Endothelial cell of umbilical vein (primary cell): ENCODE measurements at regions not wholly inside any gene's neighbourhood (a gene's known extent, or its start where the extent isn't known, plus 50 kb on each side); places are given as distances from the start of the nearest gene placed in this dataset.

Source experiments
- BruUV-seq: library from RNA; stranded (reverse); fragments of 400-500 nt; replicated peaks from 2 replicates; lab custom pipeline; 2021; lab: Mats Ljungman, UMichigan
- CTCF ChIA-PET: fragments of 300-600, 350-600 bp; sonication (Branson Sonifier 250); formaldehyde crosslinking; loops from one replicate; lab custom pipeline; 2021; ENCODE audit warnings: antibody characterized with exemption, inconsistent platforms; lab: Charles Lee
- POLR2A ChIA-PET: fragments of 300-600, 350-600 bp; sonication (Branson Sonifier 250); formaldehyde crosslinking; loops from one replicate; lab custom pipeline; 2021; ENCODE audit warnings: antibody characterized with exemption, inconsistent platforms; lab: Charles Lee
- DNase-seq: peaks from one replicate; pipeline ENCODE4 v3.0.0-alpha.2; 2011; ENCODE audit warnings: low read depth, low spot score
- FAIRE-seq: peaks from 2 replicates; lab custom pipeline; 2011; peaks lifted over from hg19 to GRCh38; lab: Jason Lieb, UNC
- H2AFZ ChIP-seq: 2 replicates; pipeline ENCODE4 v1.6.0; 2012; ENCODE audit warnings: low read depth, low read length, control low read depth, inconsistent platforms
- H3K27ac ChIP-seq: 2 replicates; pipeline ENCODE4 v1.5.1; 2011; ENCODE audit warnings: low read depth, mild to moderate bottlenecking, control low read depth, low read length, moderate library complexity; ENCODE audit not compliant: insufficient read depth
- H3K27me3 ChIP-seq, 2 experiments: 2 replicates each; pipeline versions ENCODE4 v1.6.0 to v1.6.1; 2011; ENCODE audit warnings: low read length in 2 of 2, mixed read lengths in 1 of 2; ENCODE audit not compliant: control insufficient read depth in 2 of 2, insufficient read depth in 2 of 2
- H3K36me3 ChIP-seq, 2 experiments: 2 replicates in 1 of 2; 3 replicates in 1 of 2; pipeline ENCODE4 v1.5.1; 2011; ENCODE audit warnings: low read length in 2 of 2, mild to moderate bottlenecking in 1 of 2, moderate library complexity in 1 of 2; ENCODE audit not compliant: control insufficient read depth in 2 of 2, insufficient read depth in 2 of 2; ENCODE audit errors: extremely low read depth in 1 of 2
- H3K4me1 ChIP-seq: 3 replicates; pipeline ENCODE4 v1.5.1; 2011; ENCODE audit warnings: mild to moderate bottlenecking, low read length; ENCODE audit not compliant: control insufficient read depth, insufficient read depth; ENCODE audit errors: extremely low read depth
- H3K4me2 ChIP-seq: 2 replicates; pipeline ENCODE4 v1.6.1; 2011; ENCODE audit warnings: low read length, control low read depth, mixed read lengths; ENCODE audit not compliant: insufficient read depth
- H3K4me3 ChIP-seq, 3 experiments: fragments of 200-600 bp in 1 of 3; sonication (generic), shearing (Covaris generic) in 1 of 3; replicated peaks in 1 of 3; 2 replicates each; pipeline ENCODE4 v1.5.1; 2011 to 2016; ENCODE audit warnings: control low read depth in 3 of 3, low read length in 3 of 3, mild to moderate bottlenecking in 2 of 3, inconsistent platforms in 1 of 3, low read depth in 1 of 3, moderate library complexity in 1 of 3; ENCODE audit not compliant: insufficient read depth in 1 of 3
- H3K79me2 ChIP-seq: 2 replicates; pipeline ENCODE4 v1.6.0; 2012; ENCODE audit warnings: low read length, inconsistent platforms; ENCODE audit not compliant: control insufficient read depth, insufficient read depth
- H3K9ac ChIP-seq: replicated peaks from 2 replicates; pipeline ENCODE3; 2011; ENCODE audit warnings: low read length, control low read depth; ENCODE audit not compliant: insufficient read depth; ENCODE audit errors: extremely low read depth
- H3K9me1 ChIP-seq: replicated peaks from 3 replicates; pipeline ENCODE4 v1.6.0; 2011; ENCODE audit warnings: mild to moderate bottlenecking, low read length; ENCODE audit not compliant: control insufficient read depth, insufficient read depth; ENCODE audit errors: extremely low read depth
- H3K9me3 ChIP-seq: replicated peaks from 2 replicates; pipeline ENCODE4 v1.5.1; 2012; ENCODE audit warnings: low read length, inconsistent platforms; ENCODE audit not compliant: control insufficient read depth, insufficient read depth
- H4K20me1 ChIP-seq: replicated peaks from 2 replicates; pipeline ENCODE3; 2011; ENCODE audit warnings: mild to moderate bottlenecking, low read length; ENCODE audit not compliant: control insufficient read depth, insufficient read depth; ENCODE audit errors: extremely low read depth
- EZH2 ChIP-seq: IDR thresholded peaks from 2 replicates; pipeline ENCODE4 v1.6.1; 2012; ENCODE audit warnings: borderline replicate concordance, low read depth, mild to moderate bottlenecking, moderate library complexity, low read length, inconsistent platforms; ENCODE audit not compliant: severe bottlenecking
- FOS ChIP-seq: IDR thresholded peaks from 2 replicates; pipeline ENCODE4 v1.6.1; 2011; ENCODE audit warnings: mild to moderate bottlenecking, low read length, moderate library complexity, borderline replicate concordance; ENCODE audit not compliant: insufficient read depth
- GATA2 ChIP-seq: IDR thresholded peaks from 2 replicates; pipeline ENCODE4 v1.7.0; 2011; ENCODE audit warnings: low read depth, mild to moderate bottlenecking, moderate library complexity, mixed read lengths, low read length; ENCODE audit not compliant: insufficient read length, insufficient read depth
- JUN ChIP-seq: IDR thresholded peaks from 2 replicates; pipeline ENCODE4 v1.6.1; 2011; ENCODE audit warnings: borderline replicate concordance, low read depth; ENCODE audit not compliant: insufficient read length, insufficient read depth
- MYC ChIP-seq: IDR thresholded peaks from one replicate; pipeline ENCODE4 v1.6.1; 2011; ENCODE audit warnings: mild to moderate bottlenecking, low read depth, low read length
- POLR2A ChIP-seq: IDR thresholded peaks from 2 replicates; pipeline ENCODE4 v1.6.1; 2012; ENCODE audit warnings: low read depth, mild to moderate bottlenecking, control low read depth, low read length
- POLR2AphosphoS5 ChIP-seq: IDR thresholded peaks from 2 replicates; pipeline ENCODE4 v1.6.1; 2012; ENCODE audit warnings: low read depth, mild to moderate bottlenecking, control low read depth, low read length, moderate library complexity; ENCODE audit not compliant: insufficient read depth
- dilution Hi-C: fragments of 300-500 bp; cut with MboI; formaldehyde crosslinking; loops from one replicate; pipeline ENCODE4 v1.15.0; 2019; ENCODE audit warnings: low sequenced_read_pairs; ENCODE audit not compliant: extremely low pct_ligation_motif_present
- intact Hi-C: fragments of 100-400 bp; cut with micrococcal nuclease; formaldehyde crosslinking; loops from one replicate; pipeline ENCODE4 v1.10.0; 2022
- TF ChIP-seq, protein P1 (sequence below), 2 donors: IDR thresholded peaks; 1 replicate in 1 of 2; 2 replicates in 1 of 2; pipeline ENCODE4 v1.5.1; 2011; ENCODE audit warnings: low read length in 2 of 2, mild to moderate bottlenecking in 2 of 2, moderate library complexity in 2 of 2, control low read depth in 1 of 2, inconsistent platforms in 1 of 2, low read depth in 1 of 2; ENCODE audit not compliant: insufficient read depth in 1 of 2; ENCODE audit errors: extremely low read depth in 1 of 2
- TF ChIP-seq, protein P2 (sequence below): IDR thresholded peaks from 2 replicates; pipeline ENCODE4 v1.6.1; 2011; ENCODE audit not compliant: insufficient read depth, insufficient read length

DNA sequence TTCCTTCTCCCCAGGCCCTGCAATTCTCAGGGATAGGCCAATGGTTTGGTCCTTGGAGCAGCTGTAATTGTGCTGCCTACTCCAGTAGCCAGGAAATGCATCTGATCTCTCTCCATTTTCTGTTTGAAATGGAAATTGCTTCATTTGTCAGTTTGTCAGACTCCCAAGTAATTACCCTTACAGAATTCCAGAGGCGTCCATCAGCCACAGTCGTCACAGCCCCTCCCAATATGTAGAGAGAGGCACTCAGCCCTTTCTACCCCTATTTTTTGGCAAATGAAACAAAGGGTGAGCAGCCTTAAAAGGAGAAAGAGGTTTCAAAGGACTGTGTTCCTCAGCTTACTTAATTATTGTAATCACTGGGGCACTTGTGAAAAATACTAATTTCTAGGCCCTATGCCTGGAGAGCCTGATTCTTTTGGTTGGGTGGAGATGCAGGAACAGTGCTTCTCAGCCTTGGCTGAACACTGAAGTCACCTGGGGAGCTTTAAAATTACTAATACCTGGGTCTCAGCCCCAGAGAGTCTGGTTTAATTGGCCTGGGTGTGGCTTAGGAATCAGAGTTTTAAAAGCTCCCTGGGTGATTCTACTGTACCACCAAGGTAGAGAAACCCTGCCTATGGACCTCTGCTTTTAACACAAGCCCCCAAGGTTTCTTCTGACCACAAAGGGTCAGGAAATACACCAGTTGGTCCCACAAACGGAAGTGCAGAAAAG lies 190.0 kb downstream of the EMP1 start:
- Histone ChIP-seq H4K20me1 (no peaks in the 10 kb centered on the region), H3K79me2 (no peaks in the 10 kb centered on the region), H3K27ac (no peak overlapping the region), H3K9me3 (no peaks in the 10 kb centered on the region), H3K4me3 (no peak overlapping the region), H2AFZ (no peak overlapping the region), H3K4me1 (no peaks in the 10 kb centered on the region), H3K9me1 (no peaks in the 10 kb centered on the region), H3K9ac (no peak overlapping the region), H3K27me3 (no peaks in the 10 kb centered on the region), H3K4me2 (no peak overlapping the region), H3K36me3 (no peaks in the 10 kb centered on the region)
- no peak for DNase-seq
- no peak for FAIRE-seq
- no TSS peak for BruUV-seq
- ChIA-PET CTCF (interaction anchor here (1.1 kb wide), 1 partner anchor 149 kb away, joined by 3 read pairs; no protein-coding TSS in a partner anchor), POLR2A (no interaction called here)
- dilution Hi-C loops (no loop called here), intact Hi-C loops (no loop called here)
- TF ChIP-seq, protein P1, sequence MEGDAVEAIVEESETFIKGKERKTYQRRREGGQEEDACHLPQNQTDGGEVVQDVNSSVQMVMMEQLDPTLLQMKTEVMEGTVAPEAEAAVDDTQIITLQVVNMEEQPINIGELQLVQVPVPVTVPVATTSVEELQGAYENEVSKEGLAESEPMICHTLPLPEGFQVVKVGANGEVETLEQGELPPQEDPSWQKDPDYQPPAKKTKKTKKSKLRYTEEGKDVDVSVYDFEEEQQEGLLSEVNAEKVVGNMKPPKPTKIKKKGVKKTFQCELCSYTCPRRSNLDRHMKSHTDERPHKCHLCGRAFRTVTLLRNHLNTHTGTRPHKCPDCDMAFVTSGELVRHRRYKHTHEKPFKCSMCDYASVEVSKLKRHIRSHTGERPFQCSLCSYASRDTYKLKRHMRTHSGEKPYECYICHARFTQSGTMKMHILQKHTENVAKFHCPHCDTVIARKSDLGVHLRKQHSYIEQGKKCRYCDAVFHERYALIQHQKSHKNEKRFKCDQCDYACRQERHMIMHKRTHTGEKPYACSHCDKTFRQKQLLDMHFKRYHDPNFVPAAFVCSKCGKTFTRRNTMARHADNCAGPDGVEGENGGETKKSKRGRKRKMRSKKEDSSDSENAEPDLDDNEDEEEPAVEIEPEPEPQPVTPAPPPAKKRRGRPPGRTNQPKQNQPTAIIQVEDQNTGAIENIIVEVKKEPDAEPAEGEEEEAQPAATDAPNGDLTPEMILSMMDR (IDR thresholded peaks at IDR 0.05; ENCODE audit: extremely low read depth in 1 of 2, insufficient read depth in 1 of 2, low read depth in 1 of 2, low read length in 2 of 2), result no peak
- TF ChIP-seq MYC, result no peak
- TF ChIP-seq POLR2A, result no peak
- TF ChIP-seq GATA2, result no peak
- TF ChIP-seq EZH2, result no peak
- no peak for TF ChIP-seq JUN
- no peak for TF ChIP-seq POLR2AphosphoS5
- TF ChIP-seq, protein P2, sequence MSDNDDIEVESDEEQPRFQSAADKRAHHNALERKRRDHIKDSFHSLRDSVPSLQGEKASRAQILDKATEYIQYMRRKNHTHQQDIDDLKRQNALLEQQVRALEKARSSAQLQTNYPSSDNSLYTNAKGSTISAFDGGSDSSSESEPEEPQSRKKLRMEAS, result no peak
- no peak for TF ChIP-seq FOS
